AML-193 (cell line): ENCODE measurements at regions not wholly inside any gene's neighbourhood (a gene's known extent, or its start where the extent isn't known, plus 50 kb on each side); places are given as distances from the start of the nearest gene placed in this dataset.
"Not testable (repeated sequence)": the region's sequence is repeated elsewhere in the genome, so short reads cannot be mapped to it uniquely, and the experiment has no call there.

Experiments used
- DNase-seq, 2 experiments: peaks; one replicate each; lab custom pipeline; 2025; lab: John Stamatoyannopoulos, UW

- no peak for DNase-seq
Observed at GRCh38 chr11:41713030-41713429, 253.6 kb upstream of the LRRC4C start.

GRCh38 chr11:41714101-41714500 is 254.6 kb upstream of the LRRC4C start:
- no peak for DNase-seq

GRCh38 chr11:41716862-41717261 is 257.4 kb upstream of the LRRC4C start:
- DNase-seq, result no peak

- no peak for DNase-seq
Observed at GRCh38 chr11:41720761-41721160, 261.3 kb upstream of the LRRC4C start.

- not testable (repeated sequence) for DNase-seq
Observed at GRCh38 chr11:41728161-41728560, 268.7 kb upstream of the LRRC4C start.

GRCh38 chr11:41775296-41775695 is 315.8 kb upstream of the LRRC4C start:
- DNase-seq, result no peak

GRCh38 chr11:41779401-41779960 is 320.0 kb upstream of the LRRC4C start:
- no peak for DNase-seq

GRCh38 chr11:41781441-41781840 is 322.0 kb upstream of the LRRC4C start:
- no peak for DNase-seq

- DNase-seq, result no peak
Observed at GRCh38 chr11:41784513-41785335, 325.3 kb upstream of the LRRC4C start.

- no peak for DNase-seq
Observed at GRCh38 chr11:41786087-41786486, 326.6 kb upstream of the LRRC4C start.

- no peak for DNase-seq
Observed at GRCh38 chr11:41788177-41788576, 328.7 kb upstream of the LRRC4C start.

GRCh38 chr11:41789376-41789775 is 329.9 kb upstream of the LRRC4C start:
- no peak for DNase-seq

- DNase-seq, result no peak
Observed at GRCh38 chr11:41795004-41795403, 335.6 kb upstream of the LRRC4C start.

- DNase-seq, result no peak
Observed at GRCh38 chr11:41799754-41800153, 340.3 kb upstream of the LRRC4C start.

GRCh38 chr11:41803895-41804294 is 344.4 kb upstream of the LRRC4C start:
- no peak for DNase-seq

GRCh38 chr11:41816396-41816795 is 356.9 kb upstream of the LRRC4C start:
- no peak for DNase-seq

GRCh38 chr11:41824287-41824686 is 364.8 kb upstream of the LRRC4C start:
- not testable (repeated sequence) for DNase-seq

- no peak for DNase-seq
Observed at GRCh38 chr11:41826085-41826484, 366.6 kb upstream of the LRRC4C start.

GRCh38 chr11:41836431-41836830 is 377.0 kb upstream of the LRRC4C start:
- DNase-seq, result no peak

- no peak for DNase-seq
Observed at GRCh38 chr11:41842673-41843072, 383.2 kb upstream of the LRRC4C start.

- no peak for DNase-seq
Observed at GRCh38 chr11:41845066-41845465, 385.6 kb upstream of the LRRC4C start.

- no peak for DNase-seq
Observed at GRCh38 chr11:41848349-41848748, 388.9 kb upstream of the LRRC4C start.

GRCh38 chr11:41849250-41849649 is 389.8 kb upstream of the LRRC4C start:
- no peak for DNase-seq

- DNase-seq, result no peak
Observed at GRCh38 chr11:41851743-41852142, 392.3 kb upstream of the LRRC4C start.
